Caki2 (cell line): ENCODE measurements at regions not wholly inside any gene's neighbourhood (a gene's known extent, or its start where the extent isn't known, plus 50 kb on each side); places are given as distances from the start of the nearest gene placed in this dataset.

Source experiments
- DNase-seq: peaks from one replicate; pipeline ENCODE4 v3.0.0-alpha.2; 2015; ENCODE audit warnings: low read depth
- in situ Hi-C: cut with HindIII; loops from 2 replicates; pipeline ENCODE4 v1.10.0; 2016; ENCODE audit warnings: low sequenced_read_pairs, low pct_unique_long_range_greater_than_20kb, mixed read lengths

DNA sequence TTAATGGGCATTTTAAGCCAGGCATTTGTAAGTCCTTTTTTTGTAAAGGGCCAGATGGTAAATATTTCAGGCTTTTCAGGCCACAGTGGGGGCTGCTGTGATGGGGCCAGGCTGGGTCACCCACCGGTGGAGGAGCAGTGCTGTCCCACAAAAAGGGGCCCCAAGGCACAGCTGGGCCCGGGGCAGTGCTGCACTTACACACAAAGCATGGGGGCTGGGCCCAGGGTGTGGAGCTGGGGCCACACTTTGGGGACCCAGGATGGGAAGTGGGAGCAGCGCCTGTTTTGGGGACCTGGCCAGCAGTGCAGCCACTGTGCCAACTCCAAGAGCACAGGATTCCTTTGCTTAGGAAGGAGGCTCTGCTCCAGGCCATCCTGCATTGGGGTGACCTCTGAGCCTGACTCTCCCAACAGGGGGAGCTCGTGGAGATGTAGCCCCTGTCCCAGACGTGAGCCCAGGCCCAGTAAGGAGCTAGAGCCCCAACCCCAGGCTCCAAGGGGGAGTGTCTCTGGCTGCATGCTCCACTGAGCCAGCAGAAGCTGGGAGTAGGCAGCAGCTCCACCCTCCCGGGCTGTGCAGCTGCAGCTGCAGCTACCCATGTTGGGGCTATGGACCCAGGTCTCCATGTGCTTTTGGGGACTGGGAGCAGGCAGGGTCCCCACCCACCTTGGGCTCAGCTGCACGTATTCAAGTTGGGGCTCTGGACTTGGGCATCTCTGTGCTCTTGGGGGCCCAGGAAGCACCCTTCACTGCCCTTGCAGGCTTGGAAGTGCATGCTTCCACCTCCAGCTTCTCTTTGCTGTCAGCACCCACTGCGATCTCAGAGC, 1036.5 kb upstream of the CNTNAP5 start:
- no peak for DNase-seq
- in situ Hi-C loops, result no loop called here

- DNase-seq, result no peak
- in situ Hi-C loops, result no loop called here
Measured at GRCh38 chr2:122993592-122993991, 1031.5 kb upstream of the CNTNAP5 start.

DNA sequence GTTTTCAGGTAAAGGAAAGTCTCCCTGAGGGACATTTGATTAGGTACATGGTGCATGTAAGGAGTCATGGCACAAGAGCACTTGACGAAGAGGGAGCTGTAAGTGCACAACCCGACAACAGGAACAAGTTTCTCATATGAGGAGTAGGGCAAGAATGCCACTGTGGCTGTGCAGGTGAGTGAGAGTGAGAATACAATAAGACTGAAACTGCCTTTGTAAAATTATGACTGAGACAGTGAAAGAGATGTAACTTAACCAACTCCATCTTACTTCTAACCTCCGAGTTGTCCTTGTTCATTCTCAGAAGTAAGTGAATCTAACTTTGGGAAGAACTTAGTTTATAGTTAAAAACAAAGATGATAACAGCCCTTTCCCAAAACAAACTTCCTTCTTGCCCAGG, 1025.8 kb upstream of the CNTNAP5 start:
- DNase-seq, result no peak
- in situ Hi-C loops, result no loop called here

DNA sequence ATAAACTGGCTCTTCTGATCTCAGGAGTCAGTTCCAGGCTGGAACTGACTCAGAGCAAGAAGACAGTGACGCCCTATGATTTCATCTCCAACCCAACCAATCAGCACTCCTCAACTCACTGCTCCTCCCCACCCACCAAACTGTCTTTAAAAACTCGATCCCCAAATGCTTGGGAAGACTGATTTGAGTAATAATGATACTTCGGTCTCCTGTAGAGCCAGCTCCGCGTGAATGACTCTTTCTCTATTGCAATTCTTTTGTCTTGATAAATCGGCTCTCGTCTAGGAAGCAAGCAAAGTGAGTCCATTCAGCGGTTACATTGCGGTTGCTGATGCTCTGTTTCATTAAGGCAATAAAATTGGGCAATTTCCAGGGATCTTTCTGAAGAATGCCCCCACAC, 1025.3 kb upstream of the CNTNAP5 start:
- in situ Hi-C loops, result no loop called here
- no peak for DNase-seq

GRCh38 chr2:123002660-123003248, 1022.3 kb upstream of the CNTNAP5 start:
- in situ Hi-C loops, result no loop called here
- DNase-seq, result no peak

- no peak for DNase-seq
Measured at GRCh38 chr2:123015186-123015585, 1009.9 kb upstream of the CNTNAP5 start.

DNA sequence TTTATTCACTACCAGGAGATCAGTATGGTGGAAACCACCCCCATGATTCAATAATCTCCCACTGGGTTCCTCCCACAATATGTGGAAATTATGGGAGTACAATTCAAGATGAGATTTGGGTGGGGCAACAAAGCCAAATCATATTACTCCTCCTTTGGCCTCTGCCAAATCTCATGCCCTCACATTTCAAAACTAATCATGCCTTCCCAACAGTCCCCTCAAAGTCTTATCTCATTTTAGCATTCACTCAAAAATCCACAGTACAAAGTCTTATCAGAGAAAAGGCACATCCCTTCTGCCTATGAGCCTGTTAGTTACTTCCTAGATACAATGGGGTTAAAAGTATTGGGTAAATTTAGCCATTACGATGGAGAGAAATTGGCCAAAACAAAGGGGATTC, 989.5 kb upstream of the CNTNAP5 start:
- in situ Hi-C loops, result no loop called here
- no peak for DNase-seq

More at GRCh38 chr2:123015186-123015585, 1009.9 kb upstream of the CNTNAP5 start:
- in situ Hi-C loops, result no loop called here

DNA sequence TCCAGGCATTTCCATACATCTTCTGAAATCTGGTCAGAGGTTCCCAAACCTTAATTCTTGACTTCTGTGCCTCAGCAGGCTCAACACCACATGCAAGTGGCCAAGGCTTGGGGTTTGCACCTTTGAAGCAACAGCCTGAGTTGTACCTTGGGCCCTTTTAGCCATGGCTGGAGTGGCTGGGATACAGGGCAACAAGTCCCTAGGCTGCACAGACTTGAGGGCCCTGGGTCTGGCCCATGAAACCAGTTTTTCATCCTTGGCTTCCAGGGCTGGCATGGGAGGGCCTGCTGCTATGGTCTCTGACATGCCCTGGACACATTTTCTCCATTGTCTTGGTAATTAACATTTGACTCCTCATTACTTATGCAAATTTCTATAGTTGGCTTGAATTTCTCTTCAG, 988.8 kb upstream of the CNTNAP5 start:
- no peak for DNase-seq
- in situ Hi-C loops, result no loop called here

- DNase-seq, result no peak
- in situ Hi-C loops, result no loop called here
Measured at GRCh38 chr2:123040506-123040905, 984.6 kb upstream of the CNTNAP5 start.

DNA sequence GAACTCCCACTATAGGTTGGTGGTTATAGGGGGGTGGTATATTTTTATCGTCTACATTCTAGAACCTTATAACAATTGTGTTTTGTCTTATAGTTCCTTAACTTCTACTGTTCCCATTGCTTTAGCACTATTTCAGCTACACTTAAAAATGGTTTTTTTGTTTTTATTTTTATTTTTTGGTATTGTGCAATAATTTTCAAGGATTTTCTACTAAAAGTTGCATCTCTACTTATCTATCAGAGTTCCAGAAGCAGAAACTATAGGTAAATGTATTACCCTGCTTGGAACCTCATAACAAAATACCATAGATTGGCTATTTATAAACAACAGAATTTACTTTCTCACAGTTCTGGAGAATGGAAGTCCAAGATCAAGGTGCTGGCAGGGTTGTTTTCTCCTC, 981.6 kb upstream of the CNTNAP5 start:
- in situ Hi-C loops, result no loop called here
- no peak for DNase-seq

- in situ Hi-C loops, result no loop called here
- DNase-seq, result no peak
Measured at GRCh38 chr2:123045713-123046112, 979.4 kb upstream of the CNTNAP5 start.

DNA sequence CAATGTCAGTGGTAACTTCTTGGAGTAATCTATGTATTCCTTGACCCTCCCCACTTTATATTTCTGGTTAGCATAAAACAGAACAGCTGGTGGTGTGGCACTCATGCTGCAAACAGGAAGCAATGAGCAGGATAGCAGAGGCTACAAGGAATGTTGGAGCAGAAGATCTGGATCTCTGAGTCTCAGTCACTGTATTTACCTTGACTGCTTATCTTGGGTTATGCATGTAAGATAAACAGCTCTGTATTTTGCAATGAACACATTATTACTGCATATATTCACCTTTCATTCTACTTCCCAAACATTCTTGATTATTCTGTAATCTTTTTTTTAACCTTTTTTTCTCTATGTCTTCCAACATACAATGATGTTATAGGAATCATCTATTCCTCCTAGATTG, 977.9 kb upstream of the CNTNAP5 start:
- in situ Hi-C loops, result no loop called here
- DNase-seq, result no peak

DNA sequence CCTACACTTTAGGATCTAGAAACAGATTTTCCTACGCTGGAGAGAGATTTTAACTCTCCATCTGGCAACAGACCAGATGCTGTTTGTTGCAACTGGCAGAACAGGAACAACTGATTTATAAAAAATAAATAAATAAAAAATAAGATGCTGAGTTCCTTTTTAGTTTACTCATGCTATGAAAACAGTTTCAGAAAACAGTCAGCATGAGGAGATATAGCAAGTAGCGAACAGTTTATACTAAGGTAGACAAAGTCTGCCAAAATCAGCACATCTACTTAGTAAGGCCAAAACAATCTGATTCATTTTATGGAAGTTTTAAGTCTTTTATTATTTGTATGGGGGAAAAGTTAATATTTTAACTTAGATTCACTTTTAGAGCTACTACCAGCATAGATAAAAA, 974.0 kb upstream of the CNTNAP5 start:
- no peak for DNase-seq
- in situ Hi-C loops, result no loop called here

GRCh38 chr2:123061534-123061933, 963.6 kb upstream of the CNTNAP5 start:
- DNase-seq, result no peak
- in situ Hi-C loops, result no loop called here

DNA sequence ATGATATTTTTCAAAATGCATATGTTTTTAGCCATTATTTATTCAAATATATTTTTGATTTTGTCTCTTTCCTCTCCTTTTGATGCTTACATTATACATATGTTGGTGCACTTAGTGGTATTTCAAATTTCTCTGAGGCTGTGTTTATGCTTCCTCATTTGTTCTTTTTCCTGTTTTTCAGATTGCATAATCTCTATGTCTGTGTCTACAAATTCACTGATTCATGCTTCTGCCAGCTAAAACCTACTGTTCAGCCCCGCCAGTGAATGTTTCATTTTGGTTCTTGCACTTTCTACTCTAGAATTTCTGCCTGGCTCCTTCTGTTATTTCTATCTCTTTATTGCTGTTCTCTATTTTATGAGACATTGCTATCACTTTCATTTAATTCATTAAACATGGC, 951.7 kb upstream of the CNTNAP5 start:
- in situ Hi-C loops, result no loop called here
- DNase-seq, result no peak

DNA sequence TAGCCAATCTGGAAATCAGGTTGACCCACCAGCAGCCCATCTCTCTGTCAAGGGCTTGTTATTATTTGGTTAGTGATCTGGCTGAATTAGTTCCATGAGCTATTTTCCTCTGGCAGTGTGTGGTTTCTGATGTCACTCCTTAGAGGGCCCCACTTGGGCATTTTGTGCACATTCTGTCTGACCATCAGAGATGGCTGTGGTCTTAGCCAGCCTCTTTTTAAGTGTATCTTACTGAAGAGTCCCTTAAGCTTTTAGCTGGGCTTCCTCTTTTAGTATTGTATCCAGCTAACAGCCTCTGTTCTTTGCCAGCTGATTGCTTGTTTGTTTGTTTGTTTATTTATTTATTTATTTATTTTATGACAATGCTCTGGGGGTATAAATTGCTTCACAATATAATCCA, 951.1 kb upstream of the CNTNAP5 start:
- DNase-seq, result no peak
- in situ Hi-C loops, result no loop called here

- in situ Hi-C loops, result no loop called here
- DNase-seq, result no peak
Measured at GRCh38 chr2:123077101-123077500, 948.0 kb upstream of the CNTNAP5 start.

DNA sequence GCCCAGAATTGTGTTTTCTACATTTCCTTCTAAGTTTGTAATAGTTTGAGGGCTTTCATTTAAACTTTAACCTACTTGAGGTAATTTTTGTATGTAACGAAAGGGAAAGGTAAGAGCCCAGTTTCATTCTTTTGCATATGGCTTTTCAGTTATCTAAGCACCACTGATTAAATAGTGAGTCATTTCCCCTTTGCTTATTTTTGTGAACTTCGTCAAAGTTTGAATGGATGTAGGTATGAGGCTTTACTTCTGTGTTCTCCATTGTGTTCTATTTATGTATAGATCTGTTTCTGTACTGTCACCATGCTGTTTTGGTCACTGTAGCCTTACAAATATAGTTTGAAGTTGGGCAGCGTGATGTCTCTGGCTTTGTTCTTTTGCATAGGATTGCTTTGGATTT, 944.8 kb upstream of the CNTNAP5 start:
- no peak for DNase-seq
- in situ Hi-C loops, result no loop called here

- no peak for DNase-seq
Measured at GRCh38 chr2:123085484-123085883, 939.6 kb upstream of the CNTNAP5 start.

More at GRCh38 chr2:123085484-123085883, 939.6 kb upstream of the CNTNAP5 start:
- in situ Hi-C loops, result no loop called here
